IMR-90 (cell line): ENCODE measurements at regions not wholly inside any gene's neighbourhood (a gene's known extent, or its start where the extent isn't known, plus 50 kb on each side); places are given as distances from the start of the nearest gene placed in this dataset.

Source experiments
- ATAC-seq: fragments of 200-7000 bp; cut with Tn5 transposase; 2 replicates; pipeline ENCODE4 v1.9.1; 2020; ENCODE audit warnings: low read depth, mild to moderate bottlenecking, moderate library complexity
- BruUV-seq: library from RNA; stranded (reverse); fragments of 400-500 nt; replicated peaks from 2 replicates; lab custom pipeline; 2021; lab: Mats Ljungman, UMichigan
- CTCF ChIA-PET: fragments of 300-600 bp; formaldehyde crosslinking; extraction: SDS; loops from one replicate; lab custom pipeline; 2021; ENCODE audit warnings: antibody characterized with exemption; lab: Yijun Ruan, JAX
- POLR2A ChIA-PET: fragments of 300-600 bp; sonication (Branson Sonifier 250); formaldehyde crosslinking; loops from one replicate; lab custom pipeline; 2022; ENCODE audit warnings: antibody characterized with exemption; ENCODE audit not compliant: unreplicated experiment; lab: Charles Lee
- DNase-seq: peaks from one replicate; pipeline ENCODE4 v3.0.0; 2013
- H2AFZ ChIP-seq: replicated peaks from 2 replicates; pipeline ENCODE3; 2013; ENCODE audit warnings: low read length, mild to moderate bottlenecking; ENCODE audit not compliant: poor library complexity
- H2AK5ac ChIP-seq: 2 replicates; pipeline ENCODE4 v1.6.1; 2013; ENCODE audit warnings: low read depth, low read length, inconsistent platforms
- H2AK9ac ChIP-seq: replicated peaks from 2 replicates; pipeline ENCODE3; 2013; ENCODE audit warnings: mild to moderate bottlenecking, low read depth, low read length, moderate library complexity; ENCODE audit not compliant: poor library complexity
- H2BK120ac ChIP-seq: 2 replicates; pipeline ENCODE4 v1.6.1; 2013; ENCODE audit warnings: low read depth, low read length, inconsistent platforms
- H2BK15ac ChIP-seq: 3 replicates; pipeline ENCODE4 v1.6.1; 2013; ENCODE audit warnings: low read depth, low read length, inconsistent platforms
- H2BK20ac ChIP-seq: 2 replicates; pipeline ENCODE4 v1.6.1; 2013; ENCODE audit warnings: low read depth, mild to moderate bottlenecking, inconsistent platforms, low read length, moderate library complexity
- H2BK5ac ChIP-seq: 2 replicates; pipeline ENCODE4 v1.6.1; 2013; ENCODE audit warnings: mild to moderate bottlenecking, low read depth, low read length, inconsistent platforms; ENCODE audit not compliant: poor library complexity, severe bottlenecking
- H3K14ac ChIP-seq: replicated peaks from 2 replicates; pipeline ENCODE4 v1.6.1; 2013; ENCODE audit warnings: low read depth, low read length, inconsistent platforms
- H3K18ac ChIP-seq: 2 replicates; pipeline ENCODE4 v1.6.1; 2013; ENCODE audit warnings: low read depth, low read length, control low read depth
- H3K23ac ChIP-seq: 2 replicates; pipeline ENCODE4 v1.6.1; 2013; ENCODE audit warnings: low read depth, low read length, inconsistent platforms
- H3K27ac ChIP-seq: 2 replicates; pipeline ENCODE4 v1.5.1; 2013; ENCODE audit warnings: mild to moderate bottlenecking, control low read depth, low read length; ENCODE audit not compliant: insufficient read depth
- H3K27me3 ChIP-seq: 2 replicates; pipeline ENCODE4 v1.6.1; 2013; ENCODE audit warnings: low read length; ENCODE audit not compliant: control insufficient read depth, insufficient read depth
- H3K36me3 ChIP-seq: 2 replicates; pipeline ENCODE4 v1.6.1; 2013; ENCODE audit warnings: low read length, mixed read lengths; ENCODE audit not compliant: control insufficient read depth, insufficient read depth
- H3K4ac ChIP-seq: 2 replicates; pipeline ENCODE4 v1.6.1; 2013; ENCODE audit warnings: low read depth, low read length, inconsistent platforms
- H3K4me1 ChIP-seq: 2 replicates; pipeline ENCODE4 v1.6.1; 2013; ENCODE audit warnings: low read length, mixed read lengths; ENCODE audit not compliant: control insufficient read depth, insufficient read depth
- H3K4me2 ChIP-seq: 2 replicates; pipeline ENCODE4 v1.6.1; 2013; ENCODE audit warnings: low read depth, mild to moderate bottlenecking, control low read depth, low read length, moderate library complexity
- H3K4me3 ChIP-seq: 2 replicates; pipeline ENCODE4 v1.5.1; 2013; ENCODE audit warnings: low read depth, mild to moderate bottlenecking, control low read depth, low read length, moderate library complexity; ENCODE audit not compliant: insufficient read depth
- H3K56ac ChIP-seq: 2 replicates; pipeline ENCODE4 v1.6.1; 2013; ENCODE audit warnings: low read length, inconsistent platforms; ENCODE audit not compliant: insufficient read depth; ENCODE audit errors: extremely low read depth
- H3K79me1 ChIP-seq, 2 experiments: 2 replicates each; pipeline ENCODE4 v1.6.1; 2013; ENCODE audit warnings: low read length in 2 of 2, inconsistent platforms in 1 of 2, low read depth in 1 of 2
- H3K9ac ChIP-seq: 2 replicates; pipeline ENCODE4 v1.6.1; 2013; ENCODE audit warnings: low read depth, low read length, control low read depth
- H3K9me1 ChIP-seq: 2 replicates; pipeline ENCODE4 v1.6.1; 2013; ENCODE audit warnings: low read length, inconsistent platforms; ENCODE audit not compliant: insufficient read depth
- H3K9me3 ChIP-seq: 2 replicates; pipeline ENCODE4 v1.6.1; 2013; ENCODE audit warnings: low read length; ENCODE audit not compliant: control insufficient read depth, insufficient read depth
- H4K20me1 ChIP-seq: 2 replicates; pipeline ENCODE4 v1.6.1; 2013; ENCODE audit warnings: low read length, inconsistent platforms; ENCODE audit not compliant: insufficient read depth
- H4K5ac ChIP-seq: 2 replicates; pipeline ENCODE4 v1.6.1; 2013; ENCODE audit warnings: mild to moderate bottlenecking, low read depth, low read length, control low read depth
- H4K8ac ChIP-seq, 2 experiments: 2 replicates each; pipeline ENCODE4 v1.6.1; 2013; ENCODE audit warnings: low read depth in 2 of 2, low read length in 2 of 2, control low read depth in 1 of 2, inconsistent platforms in 1 of 2
- H4K91ac ChIP-seq: 2 replicates; pipeline ENCODE4 v1.6.1; 2013; ENCODE audit warnings: low read depth, low read length, inconsistent platforms; ENCODE audit not compliant: insufficient read depth
- BHLHE40 ChIP-seq: fragments of 150-350 bp; IDR thresholded peaks from 2 replicates; pipeline ENCODE4 v1.6.1; 2016; ENCODE audit warnings: mild to moderate bottlenecking, low read depth, low read length
- CEBPB ChIP-seq: IDR thresholded peaks from 2 replicates; pipeline ENCODE4 v1.6.1; 2012; ENCODE audit warnings: low read depth, low read length, improper control_type of control experiment
- CHD1 ChIP-seq: IDR thresholded peaks from 2 replicates; pipeline ENCODE4 v1.6.1; 2012; ENCODE audit warnings: low read depth, low read length, improper control_type of control experiment
- CTCF ChIP-seq: conservative IDR thresholded peaks from 2 replicates; pipeline ENCODE4 v1.5.1; 2012; ENCODE audit warnings: mild to moderate bottlenecking, low read depth, low read length, improper control_type of control experiment
- ELK1 ChIP-seq: fragments of 150-350 bp; IDR thresholded peaks from 2 replicates; pipeline ENCODE4 v1.6.1; 2016; ENCODE audit warnings: low read depth, mild to moderate bottlenecking, low read length, moderate library complexity, borderline replicate concordance
- FOS ChIP-seq: fragments of 150-350 bp; IDR thresholded peaks from 2 replicates; pipeline ENCODE4 v1.6.1; 2016; ENCODE audit warnings: low read depth, low read length
- MAFK ChIP-seq: IDR thresholded peaks from 2 replicates; pipeline ENCODE4 v1.6.1; 2012; ENCODE audit warnings: low read depth, low read length, improper control_type of control experiment
- MAZ ChIP-seq: IDR thresholded peaks from 2 replicates; pipeline ENCODE4 v1.6.1; 2012; ENCODE audit warnings: low read depth, mild to moderate bottlenecking, low read length, improper control_type of control experiment, moderate library complexity, borderline replicate concordance
- MXI1 ChIP-seq: IDR thresholded peaks from 2 replicates; pipeline ENCODE4 v1.6.1; 2012; ENCODE audit warnings: low read depth, mild to moderate bottlenecking, low read length, moderate library complexity, borderline replicate concordance
- NFE2L2 ChIP-seq: fragments of 150-350 bp; IDR thresholded peaks from 2 replicates; pipeline ENCODE4 v1.6.1; 2016; ENCODE audit warnings: low read depth, mild to moderate bottlenecking, low read length
- POLR2A ChIP-seq: IDR thresholded peaks from 2 replicates; pipeline ENCODE4 v1.6.1; 2012; ENCODE audit warnings: mild to moderate bottlenecking, low read depth, low read length
- RAD21 ChIP-seq: IDR thresholded peaks from 2 replicates; pipeline ENCODE4 v1.6.1; 2012; ENCODE audit warnings: low read length, improper control_type of control experiment
- RCOR1 ChIP-seq: IDR thresholded peaks from 2 replicates; pipeline ENCODE4 v1.6.1; 2012; ENCODE audit warnings: mild to moderate bottlenecking, low read length, improper control_type of control experiment; ENCODE audit not compliant: insufficient replicate concordance
- RFX5 ChIP-seq: IDR thresholded peaks from 2 replicates; pipeline ENCODE4 v1.8.0; 2012; ENCODE audit warnings: low read depth, mild to moderate bottlenecking, low read length, moderate library complexity
- SMC3 ChIP-seq: fragments of 150-350 bp; IDR thresholded peaks from 2 replicates; pipeline ENCODE4 v1.6.1; 2016; ENCODE audit warnings: low read depth, mild to moderate bottlenecking, antibody characterized with exemption, low read length, moderate library complexity
- USF2 ChIP-seq: fragments of 150-350 bp; IDR thresholded peaks from 2 replicates; pipeline ENCODE4 v1.6.1; 2017; ENCODE audit warnings: mild to moderate bottlenecking, antibody characterized with exemption, low read length, low read depth
- WGBS, 2 experiments: methylation state at CpG; one replicate each; pipeline versions ENCODE4 v1.1.5 to v1.1.7; 2013; ENCODE audit warnings: missing lambda C conversion rate in 2 of 2; ENCODE audit not compliant: insufficient read length in 1 of 2; ENCODE audit errors: extremely low coverage in 2 of 2; 5-methylcytosine and 5-hydroxymethylcytosine counted together
- dilution Hi-C: fragments of 300-500 bp; cut with HindIII; formaldehyde crosslinking; loops from one replicate; pipeline ENCODE4 v1.14.3; 2018; ENCODE audit warnings: low sequenced_read_pairs; ENCODE audit not compliant: unreplicated experiment
- in situ Hi-C: fragments of 300-500 bp; cut with MboI; formaldehyde crosslinking; loops from 3 replicates; pipeline ENCODE4 v1.14.3; 2019; ENCODE audit warnings: low sequenced_read_pairs, inconsistent platforms, mixed read lengths
- intact Hi-C: fragments of 100-400 bp; cut with micrococcal nuclease; formaldehyde crosslinking; loops from 2 replicates; pipeline ENCODE4 v1.10.0; 2022

DNA sequence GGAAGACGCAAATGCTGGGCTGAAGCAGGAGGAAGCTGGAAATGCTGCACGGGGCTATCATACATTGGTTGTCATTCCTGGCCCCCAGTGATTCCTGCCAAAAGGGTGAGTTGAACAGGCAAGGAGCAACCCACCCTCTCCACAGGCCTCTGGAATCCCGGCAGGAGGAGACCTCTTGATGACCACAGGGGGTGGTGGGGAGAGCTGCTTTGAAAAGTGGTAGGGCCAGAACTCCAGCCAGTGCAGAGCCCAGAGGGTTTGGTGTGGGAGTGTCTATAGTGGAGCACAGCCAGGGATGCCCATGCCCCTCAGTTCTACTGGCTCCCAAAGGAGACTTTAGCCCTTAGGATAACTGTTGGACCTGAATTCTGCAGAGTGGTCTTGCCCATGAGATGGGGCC, 89.2 kb downstream of the SAMD9 start:
- H3K36me3 ChIP-seq = no peaks in the 10 kb centered on the region
- TF ChIP-seq CHD1 = no peak
- TF ChIP-seq MXI1 = no peak
- TF ChIP-seq USF2 = no peak
- TF ChIP-seq RAD21 = no peak
- TF ChIP-seq ELK1 = no peak
- no peak for TF ChIP-seq POLR2A
- TF ChIP-seq SMC3 = no peak
- TF ChIP-seq RFX5 = no peak
- no peak for TF ChIP-seq MAZ
- no peak for TF ChIP-seq NFE2L2
- TF ChIP-seq RCOR1 = no peak
- no peak for TF ChIP-seq CEBPB
- no peak for TF ChIP-seq BHLHE40
- no peak for TF ChIP-seq CTCF
- no peak for TF ChIP-seq MAFK
- TF ChIP-seq FOS = no peak
- no CpG with 5 or more reads among the region's 3 CpGs for WGBS, 2 experiments
- H2AK9ac ChIP-seq = no peak overlapping the region
- no peak for DNase-seq
- no peak overlapping the region for H2BK120ac ChIP-seq
- H3K18ac ChIP-seq = no peak overlapping the region
- H3K23ac ChIP-seq = no peak overlapping the region
- H3K4ac ChIP-seq = no peak overlapping the region
- POLR2A ChIA-PET = no interaction called here
- no peak overlapping the region for H4K91ac ChIP-seq
- no peaks in the 10 kb centered on the region for H3K79me1 ChIP-seq
- no peaks in the 10 kb centered on the region; the same call in 1 of the 2 replicates for H3K9me3 ChIP-seq
- H4K8ac ChIP-seq = no peak overlapping the region
- no peak overlapping the region for H3K9ac ChIP-seq
- no TSS peak for BruUV-seq
- intact Hi-C loops = no loop called here
- dilution Hi-C loops = no loop called here
- H4K5ac ChIP-seq = no peak overlapping the region
- no peak overlapping the region for H2BK20ac ChIP-seq
- no peak overlapping the region for H2BK15ac ChIP-seq
- no peak for ATAC-seq
- H3K27me3 ChIP-seq = no peaks in the 10 kb centered on the region
- no peak overlapping the region for H3K4me3 ChIP-seq
- H3K27ac ChIP-seq = no peak overlapping the region
- no peak overlapping the region for H3K4me2 ChIP-seq
- in situ Hi-C loops = no loop called here
- H2AFZ ChIP-seq = no peak overlapping the region
- H3K4me1 ChIP-seq = peaks cover 2% of the 10 kb centered on the region; the same call in 1 of the 2 replicates
- CTCF ChIA-PET = no interaction called here
- no peak overlapping the region for H2BK5ac ChIP-seq
- no peaks in the 10 kb centered on the region for H4K20me1 ChIP-seq
- peaks cover 3% of the 10 kb centered on the region; the same call in 1 of the 2 replicates for H3K9me1 ChIP-seq
- H3K56ac ChIP-seq = no peak overlapping the region
- H2AK5ac ChIP-seq = no peak overlapping the region
- H3K14ac ChIP-seq = no peak overlapping the region
